Upper lobe of left lung (tissue), 4 donors: ENCODE measurements at regions not wholly inside any gene's neighbourhood (a gene's known extent, or its start where the extent isn't known, plus 50 kb on each side); places are given as distances from the start of the nearest gene placed in this dataset.
"Not testable (repeated sequence)": the region's sequence is repeated elsewhere in the genome, so short reads cannot be mapped to it uniquely, and the experiment has no call there.

Experiments
- POLR2AphosphoS5 ChIP-seq, 2 donors: sonication (generic); formaldehyde crosslinking; IDR thresholded peaks; one replicate each; pipeline ENCODE4 v1.5.1; 2017; ENCODE audit warnings: antibody characterized with exemption in 2 of 2
- TF ChIP-seq, protein P1 (sequence below), 6 experiments: fragments of 450-650 bp in 4 of 6; fragments of 200-600 bp in 2 of 6; sonication (generic) in 2 of 6; IDR thresholded peaks; one replicate each; pipeline ENCODE4 v1.5.1; 2016 to 2019; ENCODE audit warnings: antibody characterized with exemption in 6 of 6

DNA sequence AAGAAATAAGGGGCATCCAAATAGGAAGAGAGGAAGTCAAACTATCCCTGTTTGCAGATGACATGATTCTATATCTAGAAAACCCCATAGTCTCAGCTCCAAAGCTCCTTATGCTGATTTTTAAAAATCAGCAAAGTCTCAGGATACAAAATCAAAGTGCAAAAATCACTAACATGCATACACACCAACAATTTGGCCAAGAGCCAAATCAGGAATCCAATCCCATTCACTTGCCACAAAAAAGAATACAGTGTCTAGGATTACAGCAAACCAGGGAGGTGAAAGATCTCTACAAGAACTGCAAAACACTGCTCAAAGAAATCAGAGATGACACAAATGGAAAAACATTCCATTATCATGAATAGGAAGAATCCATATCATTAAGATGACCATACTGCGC lies 155.8 kb upstream of the ARHGAP42 start:
- TF ChIP-seq, protein P1, sequence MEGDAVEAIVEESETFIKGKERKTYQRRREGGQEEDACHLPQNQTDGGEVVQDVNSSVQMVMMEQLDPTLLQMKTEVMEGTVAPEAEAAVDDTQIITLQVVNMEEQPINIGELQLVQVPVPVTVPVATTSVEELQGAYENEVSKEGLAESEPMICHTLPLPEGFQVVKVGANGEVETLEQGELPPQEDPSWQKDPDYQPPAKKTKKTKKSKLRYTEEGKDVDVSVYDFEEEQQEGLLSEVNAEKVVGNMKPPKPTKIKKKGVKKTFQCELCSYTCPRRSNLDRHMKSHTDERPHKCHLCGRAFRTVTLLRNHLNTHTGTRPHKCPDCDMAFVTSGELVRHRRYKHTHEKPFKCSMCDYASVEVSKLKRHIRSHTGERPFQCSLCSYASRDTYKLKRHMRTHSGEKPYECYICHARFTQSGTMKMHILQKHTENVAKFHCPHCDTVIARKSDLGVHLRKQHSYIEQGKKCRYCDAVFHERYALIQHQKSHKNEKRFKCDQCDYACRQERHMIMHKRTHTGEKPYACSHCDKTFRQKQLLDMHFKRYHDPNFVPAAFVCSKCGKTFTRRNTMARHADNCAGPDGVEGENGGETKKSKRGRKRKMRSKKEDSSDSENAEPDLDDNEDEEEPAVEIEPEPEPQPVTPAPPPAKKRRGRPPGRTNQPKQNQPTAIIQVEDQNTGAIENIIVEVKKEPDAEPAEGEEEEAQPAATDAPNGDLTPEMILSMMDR (IDR thresholded peaks at IDR 0.05), result not testable (repeated sequence)
- not testable (repeated sequence) for TF ChIP-seq POLR2AphosphoS5 (IDR thresholded peaks at IDR 0.05)
